NCI-H128 (cell line): ENCODE measurements at regions not wholly inside any gene's neighbourhood (a gene's known extent, or its start where the extent isn't known, plus 50 kb on each side); places are given as distances from the start of the nearest gene placed in this dataset.
"Not testable (repeated sequence)": the region's sequence is repeated elsewhere in the genome, so short reads cannot be mapped to it uniquely, and the experiment has no call there.

Experiments used
- DNase-seq: peaks from one replicate; lab custom pipeline; 2025; ENCODE audit not compliant: unreplicated experiment; lab: John Stamatoyannopoulos, UW

- DNase-seq: no peak
These were observed 52.4 kb upstream of the SLC1A4 start for GRCh38 chr2:64936809-64937208.

DNA sequence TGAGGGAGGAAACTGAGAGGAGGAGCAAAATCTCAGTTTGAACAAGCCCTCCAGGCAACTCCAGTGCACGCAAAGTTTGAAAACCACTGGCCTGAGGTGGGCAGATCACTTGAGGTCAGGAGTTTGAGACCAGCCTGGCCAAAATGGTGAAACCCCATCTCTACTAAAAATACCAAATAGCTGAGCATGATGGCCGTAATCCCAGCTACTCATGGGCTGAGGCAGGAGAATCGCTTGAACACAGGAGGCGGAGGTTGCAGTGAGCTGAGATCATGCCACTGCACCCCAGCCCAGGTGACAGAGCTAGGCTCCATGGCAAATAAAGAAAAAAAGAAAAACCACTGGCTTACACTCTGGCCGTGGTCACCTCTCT, 51.9 kb upstream of the SLC1A4 start:
- DNase-seq: not testable (repeated sequence)

DNA sequence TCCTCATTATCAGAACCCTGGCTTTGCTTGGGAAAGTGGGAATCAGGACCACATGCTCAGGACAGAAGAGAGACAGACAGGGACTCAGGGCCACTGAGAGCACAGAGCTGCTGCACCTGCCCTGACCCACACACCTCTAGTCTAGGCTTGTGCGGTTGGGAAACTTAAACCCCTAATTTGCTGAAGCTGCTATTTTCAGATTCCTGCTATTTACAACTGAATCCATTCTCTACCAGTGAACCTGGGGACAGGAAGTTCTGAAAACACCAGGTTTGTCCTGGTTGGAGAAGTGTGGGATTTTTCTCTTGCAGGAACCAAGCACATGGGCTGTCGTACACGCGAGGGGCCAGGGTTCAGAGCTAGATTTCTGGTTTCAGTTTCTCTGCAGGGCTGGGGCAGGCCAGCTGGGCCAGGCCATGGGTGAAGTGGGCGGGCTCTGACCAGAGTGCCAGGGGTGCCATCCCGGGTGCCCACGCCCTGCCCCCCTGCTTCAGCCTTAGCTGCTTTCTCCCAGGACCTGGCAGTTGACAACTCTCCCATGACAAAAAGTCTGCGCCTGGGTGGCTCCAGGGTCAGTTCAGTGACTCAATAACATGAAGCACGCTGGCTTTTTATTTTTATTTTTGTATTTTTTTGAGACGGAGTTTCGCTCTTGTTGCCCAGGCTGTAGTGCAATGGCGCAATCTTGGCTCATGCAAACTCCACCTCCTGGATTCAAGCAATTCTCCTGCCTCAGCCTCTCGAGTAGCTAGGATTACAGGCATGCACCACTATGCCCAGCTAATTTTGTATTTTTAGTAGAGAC, 51.3 kb upstream of the SLC1A4 start:
- no peak for DNase-seq

GRCh38 chr2:64938607-64939285, 50.5 kb upstream of the SLC1A4 start:
- DNase-seq: no peak

DNA sequence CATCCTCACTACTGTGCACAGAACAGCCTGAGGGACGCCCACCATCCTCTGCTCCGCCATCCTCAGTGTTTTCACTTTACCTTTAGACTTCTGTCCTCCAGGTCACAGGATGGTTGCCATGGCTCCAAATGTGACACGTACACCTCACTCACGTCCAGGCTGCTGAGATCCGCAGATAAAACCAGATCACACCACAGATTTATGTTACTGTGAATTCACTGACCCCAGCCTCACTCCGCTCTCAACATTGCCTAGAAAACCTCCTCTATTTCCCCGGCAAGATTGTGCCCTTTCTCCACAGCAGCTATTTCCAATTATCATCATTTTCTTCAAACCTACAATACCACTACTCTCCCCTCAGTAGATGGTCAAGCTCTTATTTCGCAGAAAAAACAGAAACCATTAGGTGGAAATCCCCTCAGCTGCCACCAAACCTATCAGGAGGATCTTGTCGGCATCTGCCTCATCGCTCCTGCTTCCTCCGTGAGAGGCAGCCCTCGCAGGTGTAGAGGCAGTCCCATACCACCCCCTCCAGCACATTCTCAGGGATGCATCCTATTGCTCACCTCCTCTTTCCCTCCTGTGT, 49.8 kb upstream of the SLC1A4 start:
- no peak for DNase-seq
